Liver (tissue), 7 donors: ENCODE measurements at regions not wholly inside any gene's neighbourhood (a gene's known extent, or its start where the extent isn't known, plus 50 kb on each side); places are given as distances from the start of the nearest gene placed in this dataset.

Source experiments
- DNase-seq: peaks from one replicate; pipeline ENCODE4 v3.0.0-alpha.2; 2017; ENCODE audit warnings: low spot score
- H3K27ac ChIP-seq, 2 donors: one replicate each; pipeline ENCODE4 v1.7.0; 2013; ENCODE audit warnings: inconsistent platforms in 2 of 2, low read length in 2 of 2, control low read depth in 1 of 2, low read depth in 1 of 2, mild to moderate bottlenecking in 1 of 2
- H3K27me3 ChIP-seq, 4 donors: one replicate each; pipeline versions ENCODE4 v1.6.1 to v1.7.0; 2013; ENCODE audit warnings: low read length in 3 of 4, inconsistent platforms in 1 of 4, mild to moderate bottlenecking in 1 of 4, moderate library complexity in 1 of 4; ENCODE audit not compliant: control insufficient read depth in 4 of 4, insufficient read depth in 4 of 4
- H3K36me3 ChIP-seq, 4 donors: one replicate each; pipeline versions ENCODE4 v1.6.1 to v1.7.0; 2013; ENCODE audit warnings: low read length in 3 of 4, mild to moderate bottlenecking in 3 of 4, low read depth in 1 of 4, moderate library complexity in 1 of 4; ENCODE audit not compliant: control insufficient read depth in 4 of 4, insufficient read depth in 3 of 4
- H3K4me1 ChIP-seq, 4 donors: one replicate each; pipeline versions ENCODE4 v1.6.1 to v1.7.0; 2013; ENCODE audit warnings: low read length in 3 of 4, mild to moderate bottlenecking in 3 of 4, moderate library complexity in 1 of 4; ENCODE audit not compliant: control insufficient read depth in 4 of 4, insufficient read depth in 4 of 4
- H3K4me3 ChIP-seq, 3 donors: one replicate each; pipeline versions ENCODE4 v1.6.1 to v1.7.0; 2013; ENCODE audit warnings: low read length in 3 of 3, control low read depth in 1 of 3, low read depth in 1 of 3, mild to moderate bottlenecking in 1 of 3
- H3K9ac ChIP-seq, 2 donors: one replicate each; pipeline ENCODE4 v1.7.0; 2013; ENCODE audit warnings: low read length in 2 of 2, mild to moderate bottlenecking in 2 of 2, moderate library complexity in 2 of 2, control low read depth in 1 of 2, low read depth in 1 of 2
- H3K9me3 ChIP-seq, 4 donors: one replicate each; pipeline versions ENCODE4 v1.6.1 to v1.7.0; 2013; ENCODE audit warnings: low read length in 3 of 4; ENCODE audit not compliant: control insufficient read depth in 4 of 4
- ATF3 ChIP-seq: IDR thresholded peaks from 2 replicates; pipeline ENCODE4 v1.6.1; 2016; ENCODE audit warnings: antibody characterized with exemption
- EGR1 ChIP-seq, 2 donors: IDR thresholded peaks; 2 replicates each; pipeline ENCODE4 v1.6.1; 2016 to 2018; ENCODE audit warnings: antibody characterized with exemption in 2 of 2, low read depth in 2 of 2
- FOXA1 ChIP-seq: IDR thresholded peaks from 2 replicates; pipeline ENCODE4 v1.6.1; 2016; ENCODE audit warnings: antibody characterized with exemption
- FOXA2 ChIP-seq: IDR thresholded peaks from 2 replicates; pipeline ENCODE4 v1.6.1; 2016; ENCODE audit warnings: antibody characterized with exemption
- GABPA ChIP-seq, 2 donors: IDR thresholded peaks in 1 of 2; conservative IDR thresholded peaks in 1 of 2; 2 replicates each; pipeline ENCODE4 v1.6.1; 2016; ENCODE audit warnings: antibody characterized with exemption in 2 of 2, mild to moderate bottlenecking in 1 of 2, moderate library complexity in 1 of 2
- HNF4A ChIP-seq, 2 donors: conservative IDR thresholded peaks; 2 replicates each; pipeline ENCODE4 v1.6.1; 2016; ENCODE audit warnings: antibody characterized with exemption in 2 of 2, mild to moderate bottlenecking in 2 of 2
- HNF4G ChIP-seq: IDR thresholded peaks from 2 replicates; pipeline ENCODE4 v1.6.1; 2016; ENCODE audit warnings: antibody characterized with exemption
- JUND ChIP-seq, 2 donors: IDR thresholded peaks; 2 replicates each; pipeline ENCODE4 v1.6.1; 2016; ENCODE audit warnings: antibody characterized with exemption in 2 of 2
- NR2F2 ChIP-seq: IDR thresholded peaks from 2 replicates; pipeline ENCODE4 v1.6.1; 2016; ENCODE audit warnings: antibody characterized with exemption
- RAD21 ChIP-seq, 2 donors: IDR thresholded peaks; 2 replicates each; pipeline ENCODE4 v1.6.1; 2016; ENCODE audit warnings: antibody characterized with exemption in 2 of 2, mild to moderate bottlenecking in 2 of 2
- SP1 ChIP-seq: IDR thresholded peaks from 2 replicates; pipeline ENCODE4 v1.6.1; 2018; ENCODE audit warnings: antibody characterized with exemption, mild to moderate bottlenecking
- TAF1 ChIP-seq: conservative IDR thresholded peaks from 2 replicates; pipeline ENCODE4 v1.6.1; 2016; ENCODE audit warnings: antibody characterized with exemption, mild to moderate bottlenecking
- YY1 ChIP-seq: IDR thresholded peaks from 2 replicates; pipeline ENCODE4 v1.6.1; 2016; ENCODE audit warnings: antibody characterized with exemption, mild to moderate bottlenecking
- WGBS: extraction: QIAGEN DNeasy Blood & Tissue Kit; methylation state at CpG from one replicate; pipeline ENCODE4 v1.1.7; 2013; 5-methylcytosine and 5-hydroxymethylcytosine counted together
- TF ChIP-seq, protein P1 (sequence below): IDR thresholded peaks from 2 replicates; pipeline ENCODE4 v1.6.1; 2016; ENCODE audit warnings: antibody characterized with exemption, mild to moderate bottlenecking
- TF ChIP-seq, protein P2 (sequence below): IDR thresholded peaks from 2 replicates; pipeline ENCODE4 v1.6.1; 2016; ENCODE audit warnings: antibody characterized with exemption
- donor health status: healthy.
- donor health status: healthy.
- donor health status: healthy.
- donor health status: healthy.

DNA sequence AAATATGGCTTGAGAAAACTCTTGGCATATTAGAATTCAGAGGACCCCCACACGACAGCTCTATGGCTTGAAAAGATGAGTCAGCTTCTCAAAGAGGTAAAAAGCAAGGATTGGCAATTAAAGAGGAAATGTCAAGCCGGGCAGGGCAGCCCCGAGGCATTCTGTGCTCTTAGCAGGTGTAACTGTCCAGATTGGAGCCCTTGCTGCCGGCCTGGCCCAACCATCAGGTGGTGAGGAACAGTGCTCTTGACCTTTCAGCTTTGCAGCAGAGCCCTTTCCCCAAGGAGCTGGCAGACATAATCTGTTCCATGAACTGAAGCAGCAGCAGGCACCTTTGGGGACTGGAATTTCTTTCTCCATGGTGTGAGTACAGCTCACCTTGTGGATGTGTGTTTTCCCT, 287.8 kb downstream of the UTP18 start:
- Histone ChIP-seq H3K9me3 (no peaks in the 10 kb centered on the region), H3K4me1 (no peaks in the 10 kb centered on the region), H3K9ac (no peak overlapping the region), H3K36me3 (no peaks in the 10 kb centered on the region), H3K27ac (no peak overlapping the region), H3K27me3 (no peaks in the 10 kb centered on the region), H3K4me3 (no peak overlapping the region)
- no peak for TF ChIP-seq JUND (IDR thresholded peaks at IDR 0.05)
- no peak for TF ChIP-seq GABPA (IDR thresholded peaks at IDR 0.05 in 1 of 2, conservative IDR thresholded peaks at IDR 0.05 in 1 of 2)
- no peak for TF ChIP-seq HNF4G
- TF ChIP-seq TAF1 = no peak
- TF ChIP-seq, protein P1, sequence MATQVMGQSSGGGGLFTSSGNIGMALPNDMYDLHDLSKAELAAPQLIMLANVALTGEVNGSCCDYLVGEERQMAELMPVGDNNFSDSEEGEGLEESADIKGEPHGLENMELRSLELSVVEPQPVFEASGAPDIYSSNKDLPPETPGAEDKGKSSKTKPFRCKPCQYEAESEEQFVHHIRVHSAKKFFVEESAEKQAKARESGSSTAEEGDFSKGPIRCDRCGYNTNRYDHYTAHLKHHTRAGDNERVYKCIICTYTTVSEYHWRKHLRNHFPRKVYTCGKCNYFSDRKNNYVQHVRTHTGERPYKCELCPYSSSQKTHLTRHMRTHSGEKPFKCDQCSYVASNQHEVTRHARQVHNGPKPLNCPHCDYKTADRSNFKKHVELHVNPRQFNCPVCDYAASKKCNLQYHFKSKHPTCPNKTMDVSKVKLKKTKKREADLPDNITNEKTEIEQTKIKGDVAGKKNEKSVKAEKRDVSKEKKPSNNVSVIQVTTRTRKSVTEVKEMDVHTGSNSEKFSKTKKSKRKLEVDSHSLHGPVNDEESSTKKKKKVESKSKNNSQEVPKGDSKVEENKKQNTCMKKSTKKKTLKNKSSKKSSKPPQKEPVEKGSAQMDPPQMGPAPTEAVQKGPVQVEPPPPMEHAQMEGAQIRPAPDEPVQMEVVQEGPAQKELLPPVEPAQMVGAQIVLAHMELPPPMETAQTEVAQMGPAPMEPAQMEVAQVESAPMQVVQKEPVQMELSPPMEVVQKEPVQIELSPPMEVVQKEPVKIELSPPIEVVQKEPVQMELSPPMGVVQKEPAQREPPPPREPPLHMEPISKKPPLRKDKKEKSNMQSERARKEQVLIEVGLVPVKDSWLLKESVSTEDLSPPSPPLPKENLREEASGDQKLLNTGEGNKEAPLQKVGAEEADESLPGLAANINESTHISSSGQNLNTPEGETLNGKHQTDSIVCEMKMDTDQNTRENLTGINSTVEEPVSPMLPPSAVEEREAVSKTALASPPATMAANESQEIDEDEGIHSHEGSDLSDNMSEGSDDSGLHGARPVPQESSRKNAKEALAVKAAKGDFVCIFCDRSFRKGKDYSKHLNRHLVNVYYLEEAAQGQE = no peak
- TF ChIP-seq RAD21 (IDR thresholded peaks at IDR 0.05) = no peak
- TF ChIP-seq FOXA1 = no peak
- DNase-seq = no peak
- 72% methylated on average over 4 of the region's 4 CpGs for WGBS

DNA sequence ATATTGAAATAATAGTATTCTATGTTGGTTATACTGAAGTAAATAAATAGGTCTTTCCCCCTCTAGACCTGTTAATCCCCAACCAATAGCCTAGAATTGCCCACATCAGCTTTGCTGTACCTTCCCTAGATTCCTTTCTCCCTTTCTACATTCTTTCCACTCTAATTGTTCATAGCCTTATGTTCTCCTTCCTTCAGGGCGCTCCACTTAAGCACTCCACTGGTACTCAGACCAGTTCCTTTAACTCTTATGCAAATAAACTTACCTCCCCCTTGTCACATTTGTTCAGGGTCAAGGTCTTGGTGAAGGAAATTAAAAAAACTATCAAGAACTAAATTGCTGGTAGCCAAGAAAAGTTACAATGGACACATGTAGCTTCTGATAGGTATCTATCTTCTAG, 294.8 kb downstream of the UTP18 start:
- 92% methylated on average over 1 of the region's 1 CpG for WGBS
- Histone ChIP-seq H3K9ac (no peak overlapping the region), H3K4me3 (no peak overlapping the region), H3K27ac (no peak overlapping the region), H3K36me3 (no peaks in the 10 kb centered on the region), H3K27me3 (no peaks in the 10 kb centered on the region), H3K9me3 (no peaks in the 10 kb centered on the region), H3K4me1 (peaks cover 4 to 22% (median 21%) of the 10 kb centered on the region in 4 donors)
- no peak for DNase-seq
- TF ChIP-seq RAD21 (IDR thresholded peaks at IDR 0.05) (no peak), FOXA2 (no peak), TAF1 (no peak), SP1 (no peak)
- TF ChIP-seq, protein P2, sequence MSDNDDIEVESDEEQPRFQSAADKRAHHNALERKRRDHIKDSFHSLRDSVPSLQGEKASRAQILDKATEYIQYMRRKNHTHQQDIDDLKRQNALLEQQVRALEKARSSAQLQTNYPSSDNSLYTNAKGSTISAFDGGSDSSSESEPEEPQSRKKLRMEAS = no peak
- TF ChIP-seq, protein P1 = no peak

DNA sequence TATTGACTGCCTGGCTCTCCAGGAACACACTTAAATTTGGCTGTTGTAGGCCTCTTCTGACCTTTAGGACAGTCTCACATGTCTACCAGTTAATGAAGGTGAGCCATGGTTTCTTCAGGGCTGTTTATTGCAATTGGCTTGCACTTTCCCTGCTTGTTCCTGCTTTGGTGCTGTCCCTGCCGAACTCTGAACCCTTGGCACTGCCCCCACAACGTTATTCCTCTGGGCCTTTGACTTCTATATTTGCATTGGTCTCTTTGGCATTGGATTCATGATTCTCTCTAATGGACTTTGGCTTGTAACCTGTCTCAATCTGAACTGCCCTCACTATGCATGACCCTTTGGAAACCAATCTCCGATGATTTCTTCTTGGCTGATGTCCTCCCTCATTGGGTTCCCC, 299.4 kb downstream of the UTP18 start:
- H3K27ac ChIP-seq = peak overlapping the region; percentile 42 to 64
- H3K9ac ChIP-seq = no peak overlapping the region
- no peak overlapping the region for H3K4me3 ChIP-seq
- H3K4me1 ChIP-seq = peaks cover 4 to 30% (median 27%) of the 10 kb centered on the region in 4 donors
- WGBS = 23% methylated on average over 3 of the region's 3 CpGs
- H3K27me3 ChIP-seq = no peaks in the 10 kb centered on the region
- no peaks in the 10 kb centered on the region for H3K36me3 ChIP-seq
- no peak for DNase-seq
- no peaks in the 10 kb centered on the region for H3K9me3 ChIP-seq
- TF ChIP-seq NR2F2 (peak; percentile 96), RAD21 (IDR thresholded peaks at IDR 0.05) (peak; percentile 53 to 63), FOXA2 (peak; percentile 79), JUND (IDR thresholded peaks at IDR 0.05) (peak; percentile 84 to 92), HNF4A (conservative IDR thresholded peaks at IDR 0.05) (peak; percentile 100), FOXA1 (no peak), EGR1 (IDR thresholded peaks at IDR 0.05; ENCODE audit: low read depth in 2 of 2) (peak in 1 of 2 donors; percentile 64), YY1 (peak; percentile 81), GABPA (IDR thresholded peaks at IDR 0.05 in 1 of 2, conservative IDR thresholded peaks at IDR 0.05 in 1 of 2) (peak in 1 of 2 donors; percentile 35), ATF3 (peak; percentile 49), HNF4G (peak; percentile 100), TAF1 (no peak), SP1 (peak; percentile 99)
- TF ChIP-seq, protein P1 = peak; percentile 53
- TF ChIP-seq, protein P2 = peak; percentile 92
